Osteocyte (in vitro differentiated cells): ENCODE measurements at regions not wholly inside any gene's neighbourhood (a gene's known extent, or its start where the extent isn't known, plus 50 kb on each side); places are given as distances from the start of the nearest gene placed in this dataset.

Source experiments
- DNase-seq: peaks from one replicate; pipeline ENCODE4 v3.0.0; 2021; ENCODE audit warnings: mixed read lengths; ENCODE audit not compliant: unreplicated experiment; ENCODE audit errors: extremely low spot score
- H3K27ac Mint-ChIP-seq: one replicate; pipeline ENCODE4 v1.8.0; 2021; ENCODE audit warnings: mild to moderate bottlenecking, mixed read lengths; ENCODE audit not compliant: unreplicated experiment
- H3K27me3 Mint-ChIP-seq: one replicate; pipeline ENCODE4 v1.8.0; 2021; ENCODE audit warnings: mixed read lengths; ENCODE audit not compliant: unreplicated experiment
- H3K36me3 Mint-ChIP-seq: one replicate; pipeline ENCODE4 v1.8.0; 2021; ENCODE audit warnings: mixed read lengths; ENCODE audit not compliant: unreplicated experiment
- H3K4me1 Mint-ChIP-seq: one replicate; pipeline ENCODE4 v1.8.0; 2021; ENCODE audit warnings: mixed read lengths; ENCODE audit not compliant: unreplicated experiment
- H3K4me3 Mint-ChIP-seq: one replicate; pipeline ENCODE4 v1.8.0; 2021; ENCODE audit warnings: mild to moderate bottlenecking, moderate library complexity, mixed read lengths; ENCODE audit not compliant: unreplicated experiment
- H3K9me3 Mint-ChIP-seq: one replicate; pipeline ENCODE4 v1.8.0; 2021; ENCODE audit warnings: mixed read lengths; ENCODE audit not compliant: unreplicated experiment
- TF ChIP-seq, protein P1 (sequence below): fragments of 200-600 bp; sonication (generic); IDR thresholded peaks from 2 replicates; pipeline ENCODE4 v1.5.0; 2021; ENCODE audit warnings: antibody characterized with exemption, mild to moderate bottlenecking, moderate library complexity

DNA sequence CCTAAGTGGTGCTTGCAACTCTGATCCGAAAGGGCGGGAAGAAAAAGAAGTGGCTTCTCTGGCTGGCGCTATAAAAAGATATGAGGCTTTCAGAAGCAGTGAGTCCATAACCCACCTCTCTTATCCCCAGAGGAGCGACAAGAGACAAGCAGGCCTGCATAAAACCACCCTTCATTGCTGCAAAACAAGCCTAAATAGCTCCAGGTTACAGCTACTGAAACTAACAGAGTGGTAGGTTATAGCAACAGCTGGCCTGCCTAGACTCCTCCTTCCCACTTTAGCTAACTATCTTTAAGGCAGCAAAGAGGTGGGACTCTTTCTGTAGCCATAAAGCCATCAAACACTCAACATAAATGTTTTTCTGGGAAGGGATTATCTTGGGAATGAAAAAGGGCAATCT lies 245.0 kb upstream of the GPR101 start:
- Mint-ChIP-seq H3K36me3 (no peaks in the 10 kb centered on the region), H3K27ac (no peak overlapping the region), H3K4me1 (no peaks in the 10 kb centered on the region), H3K9me3 (no peaks in the 10 kb centered on the region), H3K4me3 (no peak overlapping the region), H3K27me3 (no peaks in the 10 kb centered on the region)
- DNase-seq: no peak
- TF ChIP-seq, protein P1, sequence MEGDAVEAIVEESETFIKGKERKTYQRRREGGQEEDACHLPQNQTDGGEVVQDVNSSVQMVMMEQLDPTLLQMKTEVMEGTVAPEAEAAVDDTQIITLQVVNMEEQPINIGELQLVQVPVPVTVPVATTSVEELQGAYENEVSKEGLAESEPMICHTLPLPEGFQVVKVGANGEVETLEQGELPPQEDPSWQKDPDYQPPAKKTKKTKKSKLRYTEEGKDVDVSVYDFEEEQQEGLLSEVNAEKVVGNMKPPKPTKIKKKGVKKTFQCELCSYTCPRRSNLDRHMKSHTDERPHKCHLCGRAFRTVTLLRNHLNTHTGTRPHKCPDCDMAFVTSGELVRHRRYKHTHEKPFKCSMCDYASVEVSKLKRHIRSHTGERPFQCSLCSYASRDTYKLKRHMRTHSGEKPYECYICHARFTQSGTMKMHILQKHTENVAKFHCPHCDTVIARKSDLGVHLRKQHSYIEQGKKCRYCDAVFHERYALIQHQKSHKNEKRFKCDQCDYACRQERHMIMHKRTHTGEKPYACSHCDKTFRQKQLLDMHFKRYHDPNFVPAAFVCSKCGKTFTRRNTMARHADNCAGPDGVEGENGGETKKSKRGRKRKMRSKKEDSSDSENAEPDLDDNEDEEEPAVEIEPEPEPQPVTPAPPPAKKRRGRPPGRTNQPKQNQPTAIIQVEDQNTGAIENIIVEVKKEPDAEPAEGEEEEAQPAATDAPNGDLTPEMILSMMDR: no peak

DNA sequence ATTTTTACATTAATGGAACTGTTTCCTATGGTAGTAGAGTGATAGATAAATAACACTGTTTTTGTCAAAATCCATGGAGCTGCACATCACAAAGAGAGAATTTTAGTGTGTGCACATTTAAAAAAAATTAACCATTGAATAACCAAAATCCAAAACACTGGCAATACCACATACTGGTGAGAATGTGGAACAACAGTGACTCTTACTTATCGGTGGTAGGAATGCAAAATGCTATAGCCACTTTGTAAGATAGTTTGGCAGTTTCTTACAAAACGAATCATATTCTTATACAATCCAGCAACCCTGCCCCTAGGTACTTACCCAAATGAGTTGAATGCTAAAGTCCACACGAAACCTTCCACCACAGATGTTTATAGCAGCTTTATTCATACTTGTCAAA lies 229.6 kb upstream of the GPR101 start:
- H3K27me3 Mint-ChIP-seq: no peaks in the 10 kb centered on the region
- H3K4me1 Mint-ChIP-seq: no peaks in the 10 kb centered on the region
- no peak for DNase-seq
- H3K36me3 Mint-ChIP-seq: no peaks in the 10 kb centered on the region
- H3K9me3 Mint-ChIP-seq: peaks cover 31% of the 10 kb centered on the region
- no peak overlapping the region for H3K4me3 Mint-ChIP-seq
- TF ChIP-seq, protein P1: no peak
- H3K27ac Mint-ChIP-seq: no peak overlapping the region

DNA sequence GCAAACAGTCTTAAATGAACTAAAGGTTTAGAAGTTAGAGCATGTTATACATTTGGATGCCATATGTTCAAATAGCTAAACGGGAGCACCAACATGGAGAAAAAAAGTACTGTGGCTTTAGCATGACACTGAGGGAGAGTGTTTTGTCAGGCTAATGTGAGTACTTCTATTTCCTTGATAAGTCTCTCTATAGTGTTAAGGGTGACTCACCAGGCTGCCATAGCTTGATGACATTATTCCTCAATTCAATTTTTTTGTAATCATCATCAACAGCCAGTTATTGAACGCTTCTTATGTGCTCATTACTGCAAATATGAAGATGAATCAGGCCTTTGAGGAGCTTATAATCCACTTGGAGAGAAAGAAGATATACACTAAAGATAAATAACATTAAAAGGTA lies 211.4 kb upstream of the GPR101 start:
- Mint-ChIP-seq H3K27ac (no peak overlapping the region), H3K9me3 (peaks cover 11% of the 10 kb centered on the region), H3K4me1 (no peaks in the 10 kb centered on the region), H3K27me3 (no peaks in the 10 kb centered on the region), H3K36me3 (no peaks in the 10 kb centered on the region), H3K4me3 (no peak overlapping the region)
- TF ChIP-seq, protein P1: no peak
- DNase-seq: no peak

DNA sequence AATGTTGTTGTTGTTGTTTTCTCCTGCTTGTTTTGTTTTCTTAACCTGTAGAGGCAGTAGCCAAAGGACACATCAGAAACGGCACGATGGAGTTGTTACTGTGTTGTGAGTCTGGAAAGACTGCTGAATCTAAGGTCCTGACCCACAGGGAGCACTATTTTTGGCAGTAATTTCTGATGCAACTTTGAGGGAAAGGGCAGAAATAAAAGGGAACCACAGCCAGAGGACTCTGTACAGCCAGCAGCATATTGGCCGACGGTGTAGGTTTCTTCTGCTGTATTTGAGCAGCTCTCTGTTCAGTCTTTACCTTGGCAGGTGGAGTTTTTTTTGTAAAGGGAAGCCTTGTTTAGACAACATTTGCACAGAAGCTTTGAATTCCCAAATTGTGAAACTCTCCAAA lies 203.0 kb upstream of the GPR101 start:
- DNase-seq: no peak
- TF ChIP-seq, protein P1: no peak
- Mint-ChIP-seq H3K9me3 (peaks cover 4% of the 10 kb centered on the region), H3K27ac (no peak overlapping the region), H3K36me3 (no peaks in the 10 kb centered on the region), H3K4me1 (no peaks in the 10 kb centered on the region), H3K27me3 (no peaks in the 10 kb centered on the region), H3K4me3 (no peak overlapping the region)

DNA sequence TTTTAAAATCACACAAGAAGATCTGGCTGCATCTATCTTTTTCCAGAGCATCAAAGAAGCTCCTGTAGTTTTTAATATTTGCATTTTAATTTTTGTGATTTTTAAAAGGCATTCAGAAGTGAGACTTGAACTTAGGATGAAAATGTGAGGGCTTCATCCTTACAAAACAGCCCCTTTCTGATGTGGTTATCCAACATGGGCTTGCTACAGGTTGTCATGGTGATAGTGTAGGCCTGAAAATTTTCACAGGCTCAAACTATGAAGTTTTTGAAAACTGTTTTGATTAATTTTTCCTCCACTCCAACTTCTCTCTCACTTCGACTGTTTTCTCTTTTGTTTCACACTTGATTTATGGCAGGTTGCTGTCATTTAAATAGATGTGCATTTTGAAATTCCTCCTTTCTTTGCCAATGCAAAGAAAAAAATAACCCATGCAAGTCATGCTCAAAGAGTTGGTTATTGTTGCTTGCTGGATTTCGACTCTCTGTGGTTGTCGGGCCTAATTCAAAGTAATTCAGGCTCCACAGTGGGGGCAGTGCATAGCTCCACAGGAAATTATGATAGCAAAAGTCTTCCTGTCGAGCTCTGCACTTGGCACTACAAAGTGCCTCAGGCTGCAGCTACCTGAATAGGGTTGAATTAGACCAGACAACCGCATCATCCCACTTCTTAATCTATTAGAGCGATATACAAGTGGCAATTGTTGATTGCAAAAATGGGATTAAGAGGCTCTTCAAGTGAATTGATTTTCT lies 201.0 kb upstream of the GPR101 start:
- Mint-ChIP-seq H3K4me3 (no peak overlapping the region), H3K27ac (no peak overlapping the region), H3K9me3 (peaks cover 6% of the 10 kb centered on the region), H3K27me3 (no peaks in the 10 kb centered on the region), H3K36me3 (no peaks in the 10 kb centered on the region), H3K4me1 (no peaks in the 10 kb centered on the region)
- TF ChIP-seq, protein P1: no peak
- no peak for DNase-seq
